Activated CD4-positive, alpha-beta T cell treated with anti-CD3 and anti-CD28 coated beads, Interleukin-2, amount 10 ng/mL, durations not matched to agents 7 days and 5 days (primary cell): ENCODE measurements at regions not wholly inside any gene's neighbourhood (a gene's known extent, or its start where the extent isn't known, plus 50 kb on each side); places are given as distances from the start of the nearest gene placed in this dataset.
"Not testable (repeated sequence)": the region's sequence is repeated elsewhere in the genome, so short reads cannot be mapped to it uniquely, and the experiment has no call there.

Experiments used
- CTCF ChIA-PET: fragments of 350-600 bp; sonication (Branson Sonifier 250); formaldehyde crosslinking; loops from one replicate; lab custom pipeline; 2021; ENCODE audit warnings: antibody characterized with exemption; lab: Charles Lee
- POLR2A ChIA-PET: fragments of 350-600 bp; sonication (Branson Sonifier 250); formaldehyde crosslinking; loops from one replicate; lab custom pipeline; 2021; ENCODE audit warnings: antibody characterized with exemption; lab: Charles Lee
- DNase-seq: peaks from one replicate; pipeline ENCODE4 v3.0.0-alpha.2; 2020
- H3K27ac Mint-ChIP-seq: one replicate; pipeline ENCODE4 v1.8.0; 2021; ENCODE audit warnings: mild to moderate bottlenecking, moderate library complexity, mixed read lengths
- H3K27me3 Mint-ChIP-seq: one replicate; pipeline ENCODE4 v1.8.0; 2021; ENCODE audit warnings: mixed read lengths
- H3K36me3 Mint-ChIP-seq: one replicate; pipeline ENCODE4 v1.8.0; 2021; ENCODE audit warnings: low read depth, mixed read lengths
- H3K4me1 Mint-ChIP-seq: one replicate; pipeline ENCODE4 v1.8.0; 2021; ENCODE audit warnings: mixed read lengths
- H3K4me3 Mint-ChIP-seq: one replicate; pipeline ENCODE4 v1.8.0; 2021; ENCODE audit warnings: mild to moderate bottlenecking, moderate library complexity, mixed read lengths
- H3K9me3 Mint-ChIP-seq: one replicate; pipeline ENCODE4 v1.8.0; 2021; ENCODE audit warnings: mixed read lengths

GRCh38 chr21:34282223-34282622, 81.6 kb upstream of the KCNE2 start:
- no peak overlapping the region for H3K27ac Mint-ChIP-seq
- DNase-seq: no peak
- H3K27me3 Mint-ChIP-seq: no peaks in the 10 kb centered on the region
- H3K36me3 Mint-ChIP-seq: no peaks in the 10 kb centered on the region
- CTCF ChIA-PET: interaction anchor here (1.0 to 1.3 kb wide), 2 partner anchors 11 to 66 kb away, joined by 3 read pairs; no protein-coding TSS in a partner anchor
- H3K9me3 Mint-ChIP-seq: peaks cover 15% of the 10 kb centered on the region
- no peaks in the 10 kb centered on the region for H3K4me1 Mint-ChIP-seq
- POLR2A ChIA-PET: no interaction called here
- H3K4me3 Mint-ChIP-seq: no peak overlapping the region

GRCh38 chr21:34284666-34285065, 79.1 kb upstream of the KCNE2 start:
- no peak overlapping the region for H3K4me3 Mint-ChIP-seq
- H3K36me3 Mint-ChIP-seq: no peaks in the 10 kb centered on the region
- no peaks in the 10 kb centered on the region for H3K27me3 Mint-ChIP-seq
- H3K9me3 Mint-ChIP-seq: peaks cover 29% of the 10 kb centered on the region
- CTCF ChIA-PET: no interaction called here
- H3K27ac Mint-ChIP-seq: no peak overlapping the region
- DNase-seq: no peak
- POLR2A ChIA-PET: no interaction called here
- no peaks in the 10 kb centered on the region for H3K4me1 Mint-ChIP-seq

GRCh38 chr21:34288042-34288441, 75.8 kb upstream of the KCNE2 start:
- H3K27me3 Mint-ChIP-seq, H3K4me1 Mint-ChIP-seq, H3K36me3 Mint-ChIP-seq, H3K4me3 Mint-ChIP-seq, CTCF ChIA-PET, POLR2A ChIA-PET, DNase-seq, H3K27ac Mint-ChIP-seq: not testable (repeated sequence)
- H3K9me3 Mint-ChIP-seq: peaks cover 34% of the 10 kb centered on the region

- DNase-seq: no peak
- Mint-ChIP-seq H3K9me3 (peaks cover 32% of the 10 kb centered on the region), H3K36me3 (no peaks in the 10 kb centered on the region), H3K4me1 (no peaks in the 10 kb centered on the region), H3K27me3 (no peaks in the 10 kb centered on the region), H3K4me3 (no peak overlapping the region), H3K27ac (no peak overlapping the region)
- POLR2A ChIA-PET: no interaction called here
- CTCF ChIA-PET: no interaction called here
Observed at GRCh38 chr21:34289856-34290255, 74.0 kb upstream of the KCNE2 start.

- H3K4me1 Mint-ChIP-seq: no peaks in the 10 kb centered on the region
Observed at GRCh38 chr21:34296878-34297277, 66.9 kb upstream of the KCNE2 start.

GRCh38 chr21:34298534-34299167, 65.2 kb upstream of the KCNE2 start:
- Mint-ChIP-seq H3K27ac (no peak overlapping the region), H3K9me3 (peaks cover 3% of the 10 kb centered on the region), H3K27me3 (peaks cover 5% of the 10 kb centered on the region), H3K36me3 (no peaks in the 10 kb centered on the region), H3K4me1 (no peaks in the 10 kb centered on the region), H3K4me3 (no peak overlapping the region)
- ChIA-PET POLR2A (no interaction called here), CTCF (no interaction called here)
- no peak for DNase-seq

More at GRCh38 chr21:34296878-34297277, 66.9 kb upstream of the KCNE2 start:
- ChIA-PET POLR2A (no interaction called here), CTCF (no interaction called here)
- Mint-ChIP-seq H3K27me3 (no peaks in the 10 kb centered on the region), H3K4me3 (no peak overlapping the region), H3K27ac (no peak overlapping the region), H3K36me3 (no peaks in the 10 kb centered on the region), H3K9me3 (peaks cover 8% of the 10 kb centered on the region)
- no peak for DNase-seq

GRCh38 chr21:34299168-34299539, 64.7 kb upstream of the KCNE2 start:
- ChIA-PET POLR2A (no interaction called here), CTCF (interaction anchor here (1.3 kb wide), 1 partner anchor 36 kb away, joined by 3 read pairs; no protein-coding TSS in a partner anchor)
- H3K27ac Mint-ChIP-seq: no peak overlapping the region
- peaks cover 3% of the 10 kb centered on the region for H3K9me3 Mint-ChIP-seq
- H3K36me3 Mint-ChIP-seq: no peaks in the 10 kb centered on the region
- H3K27me3 Mint-ChIP-seq: peaks cover 5% of the 10 kb centered on the region
- no peak for DNase-seq
- no peaks in the 10 kb centered on the region for H3K4me1 Mint-ChIP-seq
- no peak overlapping the region for H3K4me3 Mint-ChIP-seq

- ChIA-PET CTCF (interaction anchor here (0.6 to 1.4 kb wide), 4 partner anchors 14 to 521 kb away, joined by 3 to 4 read pairs (median 3); no protein-coding TSS in a partner anchor), POLR2A (no interaction called here)
- Mint-ChIP-seq H3K27me3 (peaks cover 5% of the 10 kb centered on the region), H3K36me3 (no peaks in the 10 kb centered on the region), H3K9me3 (peaks cover 3% of the 10 kb centered on the region), H3K4me3 (no peak overlapping the region), H3K4me1 (no peaks in the 10 kb centered on the region), H3K27ac (no peak overlapping the region)
- DNase-seq: no peak
Observed at GRCh38 chr21:34302521-34302920, 61.3 kb upstream of the KCNE2 start.

- H3K36me3 Mint-ChIP-seq: no peaks in the 10 kb centered on the region
- H3K9me3 Mint-ChIP-seq: no peaks in the 10 kb centered on the region
- H3K27me3 Mint-ChIP-seq: peaks cover 5% of the 10 kb centered on the region
- no peak overlapping the region for H3K27ac Mint-ChIP-seq
- no peaks in the 10 kb centered on the region for H3K4me1 Mint-ChIP-seq
- H3K4me3 Mint-ChIP-seq: no peak overlapping the region
- CTCF ChIA-PET: no interaction called here
- DNase-seq: no peak
- POLR2A ChIA-PET: no interaction called here
Observed at GRCh38 chr21:34305605-34306604, 57.9 kb upstream of the KCNE2 start.

GRCh38 chr21:34307991-34308532, 55.7 kb upstream of the KCNE2 start:
- H3K4me1 Mint-ChIP-seq: no peaks in the 10 kb centered on the region
- CTCF ChIA-PET: interaction anchor here (1.0 kb wide), 1 partner anchor 83 kb away, joined by 4 read pairs; no protein-coding TSS in a partner anchor
- no peak overlapping the region for H3K4me3 Mint-ChIP-seq
- no peak for DNase-seq
- POLR2A ChIA-PET: no interaction called here
- no peak overlapping the region for H3K27ac Mint-ChIP-seq
- H3K36me3 Mint-ChIP-seq: no peaks in the 10 kb centered on the region
- peaks cover under 1% of the 10 kb centered on the region for H3K27me3 Mint-ChIP-seq
- H3K9me3 Mint-ChIP-seq: no peaks in the 10 kb centered on the region

- Mint-ChIP-seq H3K4me1 (no peaks in the 10 kb centered on the region), H3K27me3 (peaks cover 3% of the 10 kb centered on the region), H3K4me3 (no peak overlapping the region), H3K36me3 (no peaks in the 10 kb centered on the region), H3K9me3 (no peaks in the 10 kb centered on the region), H3K27ac (no peak overlapping the region)
- DNase-seq: no peak
- POLR2A ChIA-PET: no interaction called here
- CTCF ChIA-PET: no interaction called here
Observed at GRCh38 chr21:34311561-34312330, 52.1 kb upstream of the KCNE2 start.

- Mint-ChIP-seq H3K9me3 (no peaks in the 10 kb centered on the region), H3K4me1 (no peaks in the 10 kb centered on the region), H3K4me3 (no peak overlapping the region), H3K27ac (no peak overlapping the region), H3K27me3 (peaks cover 7% of the 10 kb centered on the region), H3K36me3 (no peaks in the 10 kb centered on the region)
- DNase-seq: no peak
- ChIA-PET POLR2A (no interaction called here), CTCF (interaction anchor here (0.6 kb wide), 1 partner anchor 1189 kb away, joined by 3 read pairs; no protein-coding TSS in a partner anchor)
Observed at GRCh38 chr21:34313116-34313515, 50.7 kb upstream of the KCNE2 start.
